ENCODE measurements at regions not wholly inside any gene's neighbourhood (a gene's known extent, or its start where the extent isn't known, plus 50 kb on each side); places are given as distances from the start of the nearest gene placed in this dataset.

DNA sequence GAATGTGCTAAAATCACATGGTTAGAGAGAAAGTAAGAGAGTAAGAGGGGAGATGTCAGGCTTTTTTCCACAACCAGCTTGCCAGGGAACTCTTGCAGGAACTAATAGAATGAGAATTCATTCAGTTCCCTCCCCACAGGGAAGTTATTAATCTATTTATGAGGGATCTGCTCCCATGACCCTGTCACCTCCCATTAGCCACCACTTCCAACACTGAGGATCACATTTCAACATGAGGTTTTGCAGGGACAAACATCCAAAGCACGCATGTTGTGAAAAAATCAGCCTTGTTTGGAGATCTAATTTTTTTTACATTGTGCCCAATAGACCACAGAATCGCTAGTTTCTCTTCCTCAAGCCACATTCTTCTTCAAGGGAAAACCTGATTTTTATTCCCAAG, 904.0 kb downstream of the TBL1XR1 start:
- no peak for TF ChIP-seq POLR2A (IDR thresholded peaks at IDR 0.05)
- TF ChIP-seq, protein P1, sequence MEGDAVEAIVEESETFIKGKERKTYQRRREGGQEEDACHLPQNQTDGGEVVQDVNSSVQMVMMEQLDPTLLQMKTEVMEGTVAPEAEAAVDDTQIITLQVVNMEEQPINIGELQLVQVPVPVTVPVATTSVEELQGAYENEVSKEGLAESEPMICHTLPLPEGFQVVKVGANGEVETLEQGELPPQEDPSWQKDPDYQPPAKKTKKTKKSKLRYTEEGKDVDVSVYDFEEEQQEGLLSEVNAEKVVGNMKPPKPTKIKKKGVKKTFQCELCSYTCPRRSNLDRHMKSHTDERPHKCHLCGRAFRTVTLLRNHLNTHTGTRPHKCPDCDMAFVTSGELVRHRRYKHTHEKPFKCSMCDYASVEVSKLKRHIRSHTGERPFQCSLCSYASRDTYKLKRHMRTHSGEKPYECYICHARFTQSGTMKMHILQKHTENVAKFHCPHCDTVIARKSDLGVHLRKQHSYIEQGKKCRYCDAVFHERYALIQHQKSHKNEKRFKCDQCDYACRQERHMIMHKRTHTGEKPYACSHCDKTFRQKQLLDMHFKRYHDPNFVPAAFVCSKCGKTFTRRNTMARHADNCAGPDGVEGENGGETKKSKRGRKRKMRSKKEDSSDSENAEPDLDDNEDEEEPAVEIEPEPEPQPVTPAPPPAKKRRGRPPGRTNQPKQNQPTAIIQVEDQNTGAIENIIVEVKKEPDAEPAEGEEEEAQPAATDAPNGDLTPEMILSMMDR (IDR thresholded peaks at IDR 0.05 in 4 of 5, conservative IDR thresholded peaks at IDR 0.05 in 1 of 5) = no peak
- H3K4me3 ChIP-seq = no peak overlapping the region
- ATAC-seq (no peak), DNase-seq (no peak)
- H3K9me3 ChIP-seq = no peaks in the 10 kb centered on the region
- no peak overlapping the region for H3K27ac ChIP-seq
- H3K4me1 ChIP-seq = no peaks in the 10 kb centered on the region
- H3K36me3 ChIP-seq = no peaks in the 10 kb centered on the region
- H3K27me3 ChIP-seq = no peaks in the 10 kb centered on the region
- intact Hi-C loops (cut with DNase I; ENCODE audit: low total_unique reads) (no loop called here), in situ Hi-C loops (cut with MboI; ENCODE audit: low sequenced_read_pairs in 4 of 4) (no loop called here)

DNA sequence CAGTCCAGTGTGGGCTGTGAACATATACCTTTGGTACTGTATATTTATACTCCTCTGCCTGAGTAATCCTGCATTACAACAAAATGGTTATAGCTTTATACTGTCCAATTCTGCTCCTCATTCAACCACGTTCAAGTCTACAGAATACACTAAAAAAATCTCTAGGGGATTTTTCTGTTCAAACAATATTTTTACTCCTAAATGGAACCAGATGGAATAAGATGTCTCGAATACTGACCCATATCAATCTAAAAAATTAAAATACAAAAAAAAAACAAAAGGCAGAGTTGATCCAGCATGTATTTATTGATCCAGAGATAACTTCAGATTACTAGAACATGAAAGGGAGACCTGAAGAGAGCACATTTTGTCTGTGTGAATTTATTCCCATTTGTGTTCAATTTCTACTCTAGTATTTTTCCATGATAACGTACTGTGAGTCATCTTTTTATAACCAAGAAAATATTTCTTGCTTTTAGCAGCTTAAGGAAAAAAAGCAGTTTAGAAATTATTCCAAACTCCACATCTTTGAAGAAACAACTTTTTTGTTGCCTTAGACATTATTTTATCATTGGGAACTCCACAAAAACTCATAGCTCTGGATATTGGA, 910.7 kb downstream of the TBL1XR1 start:
- TF ChIP-seq, protein P1 (IDR thresholded peaks at IDR 0.05 in 4 of 5, conservative IDR thresholded peaks at IDR 0.05 in 1 of 5) = no peak
- TF ChIP-seq POLR2A (IDR thresholded peaks at IDR 0.05) = no peak
- ATAC-seq (no peak), DNase-seq (no peak)
- intact Hi-C loops (cut with DNase I; ENCODE audit: low total_unique reads) = no loop called here
- H3K4me3 ChIP-seq = no peak overlapping the region
- in situ Hi-C loops (cut with MboI; ENCODE audit: low sequenced_read_pairs in 4 of 4) = no loop called here
- H3K9me3 ChIP-seq = no peaks in the 10 kb centered on the region
- no peaks in the 10 kb centered on the region for H3K27me3 ChIP-seq
- H3K36me3 ChIP-seq = no peaks in the 10 kb centered on the region
- H3K27ac ChIP-seq = no peak overlapping the region
- H3K4me1 ChIP-seq = no peaks in the 10 kb centered on the region

DNA sequence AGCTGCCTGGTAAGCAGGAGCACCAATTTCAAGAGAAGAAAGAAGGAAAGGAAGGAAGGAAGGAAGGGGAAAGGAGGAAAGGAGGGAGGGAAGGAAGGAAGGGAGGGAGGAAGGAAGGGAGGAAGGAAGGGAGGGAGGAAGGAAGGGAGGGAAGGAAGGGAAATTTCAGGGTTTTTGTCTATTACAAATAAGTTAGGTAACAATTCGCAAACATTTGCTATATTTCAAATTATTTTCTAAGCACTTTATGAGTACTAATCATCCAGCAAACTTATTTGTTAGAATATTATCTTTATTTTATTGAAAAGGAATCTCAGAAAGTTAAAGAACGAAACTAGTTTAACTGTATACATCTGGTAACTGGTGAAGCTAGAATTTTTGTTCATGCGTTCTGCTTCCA, 921.7 kb downstream of the TBL1XR1 start:
- TF ChIP-seq, protein P1 (IDR thresholded peaks at IDR 0.05 in 4 of 5, conservative IDR thresholded peaks at IDR 0.05 in 1 of 5) = no peak
- no peak for TF ChIP-seq POLR2A (IDR thresholded peaks at IDR 0.05)
- intact Hi-C loops (cut with DNase I; ENCODE audit: low total_unique reads) (no loop called here), in situ Hi-C loops (cut with MboI; ENCODE audit: low sequenced_read_pairs in 4 of 4) (no loop called here)
- ATAC-seq (no peak), DNase-seq (no peak)
- H3K4me1 ChIP-seq = no peaks in the 10 kb centered on the region
- H3K27me3 ChIP-seq = no peaks in the 10 kb centered on the region
- no peaks in the 10 kb centered on the region for H3K36me3 ChIP-seq
- H3K27ac ChIP-seq = no peak overlapping the region
- no peaks in the 10 kb centered on the region for H3K9me3 ChIP-seq
- H3K4me3 ChIP-seq = no peak overlapping the region

DNA sequence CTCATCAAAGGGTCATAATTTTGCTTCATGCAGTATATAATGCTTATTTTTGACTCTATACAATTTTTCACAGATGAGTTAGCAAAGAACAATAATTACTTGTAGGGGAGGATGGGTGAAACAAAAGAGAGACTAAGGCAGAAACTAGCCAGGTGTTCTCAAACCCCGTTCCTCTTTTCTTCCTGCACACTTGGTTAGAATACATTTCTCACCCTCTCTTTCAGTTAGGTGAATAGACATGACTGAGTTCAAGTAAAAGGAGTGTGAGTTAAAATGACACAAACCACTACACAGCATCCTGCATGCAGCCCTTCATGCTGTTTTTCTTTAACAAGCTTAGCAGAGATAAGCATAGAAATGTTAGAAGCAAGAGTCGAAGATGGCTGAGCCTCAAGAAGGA, 922.2 kb downstream of the TBL1XR1 start:
- in situ Hi-C loops (cut with MboI; ENCODE audit: low sequenced_read_pairs in 4 of 4) = no loop called here
- no peak overlapping the region for H3K4me3 ChIP-seq
- no peaks in the 10 kb centered on the region for H3K9me3 ChIP-seq
- no peaks in the 10 kb centered on the region for H3K36me3 ChIP-seq
- no peaks in the 10 kb centered on the region for H3K27me3 ChIP-seq
- H3K4me1 ChIP-seq = no peaks in the 10 kb centered on the region
- no peak overlapping the region for H3K27ac ChIP-seq
- DNase-seq = no peak
- no peak for ATAC-seq
- no peak for TF ChIP-seq POLR2A (IDR thresholded peaks at IDR 0.05)
- TF ChIP-seq, protein P1 (IDR thresholded peaks at IDR 0.05 in 4 of 5, conservative IDR thresholded peaks at IDR 0.05 in 1 of 5) = no peak
- intact Hi-C loops (cut with DNase I; ENCODE audit: low total_unique reads) = no loop called here

DNA sequence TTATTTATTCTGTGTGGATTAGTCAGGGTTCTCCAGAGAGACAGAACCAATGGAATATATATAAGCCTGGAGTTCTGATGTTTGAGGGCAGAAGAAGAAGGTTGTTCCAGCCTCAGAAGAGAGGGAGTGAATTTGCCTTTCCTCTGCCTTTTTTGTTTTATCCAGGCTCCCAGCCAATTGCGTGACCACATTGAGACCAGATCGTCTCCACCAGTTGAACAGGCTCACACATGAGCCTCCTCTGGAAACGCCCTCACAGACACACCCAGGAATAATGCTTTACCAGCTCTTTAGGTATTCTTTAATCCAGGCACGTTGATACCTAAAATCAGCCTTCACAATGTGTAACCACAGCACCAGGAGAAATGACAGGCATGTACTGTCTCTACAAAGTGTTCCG, 923.1 kb downstream of the TBL1XR1 start:
- no peak for ATAC-seq
- in situ Hi-C loops (cut with MboI; ENCODE audit: low sequenced_read_pairs in 4 of 4) = no loop called here
- intact Hi-C loops (cut with DNase I; ENCODE audit: low total_unique reads) = no loop called here

More for the DNA sequence above, 923.1 kb downstream of the TBL1XR1 start:
- Histone ChIP-seq H3K27me3 (no peaks in the 10 kb centered on the region), H3K9me3 (no peaks in the 10 kb centered on the region), H3K4me1 (no peaks in the 10 kb centered on the region), H3K27ac (no peak overlapping the region), H3K36me3 (no peaks in the 10 kb centered on the region), H3K4me3 (no peak overlapping the region)
- DNase-seq = no peak
- no peak for TF ChIP-seq POLR2A (IDR thresholded peaks at IDR 0.05)
- TF ChIP-seq, protein P1 (IDR thresholded peaks at IDR 0.05 in 4 of 5, conservative IDR thresholded peaks at IDR 0.05 in 1 of 5) = no peak

Measured in gastrocnemius medialis (tissue), 4 donors.